ENCODE measurements at regions not wholly inside any gene's neighbourhood (a gene's known extent, or its start where the extent isn't known, plus 50 kb on each side); places are given as distances from the start of the nearest gene placed in this dataset.
"Not testable (repeated sequence)": the region's sequence is repeated elsewhere in the genome, so short reads cannot be mapped to it uniquely, and the experiment has no call there.

DNA sequence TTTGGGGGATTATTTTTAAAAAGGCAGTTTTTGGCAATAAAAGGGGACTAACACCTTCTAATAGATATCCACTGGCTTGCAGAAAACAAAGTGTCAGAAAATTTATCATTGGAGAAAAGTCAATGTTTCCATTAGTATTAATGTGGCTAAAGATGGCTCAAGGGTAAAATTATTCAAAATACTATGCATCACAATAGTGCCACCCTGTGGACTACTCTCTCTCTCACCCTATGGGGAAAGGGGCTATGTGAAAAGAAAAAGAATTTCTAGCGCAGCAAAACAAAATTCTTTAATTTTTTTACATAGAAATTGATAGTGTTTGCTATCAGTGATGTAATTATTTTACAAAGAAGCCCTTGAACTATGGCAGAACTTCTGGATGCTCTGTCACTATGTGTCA lies 856.5 kb downstream of the KCNJ18 start:
- TF ChIP-seq, protein P1, sequence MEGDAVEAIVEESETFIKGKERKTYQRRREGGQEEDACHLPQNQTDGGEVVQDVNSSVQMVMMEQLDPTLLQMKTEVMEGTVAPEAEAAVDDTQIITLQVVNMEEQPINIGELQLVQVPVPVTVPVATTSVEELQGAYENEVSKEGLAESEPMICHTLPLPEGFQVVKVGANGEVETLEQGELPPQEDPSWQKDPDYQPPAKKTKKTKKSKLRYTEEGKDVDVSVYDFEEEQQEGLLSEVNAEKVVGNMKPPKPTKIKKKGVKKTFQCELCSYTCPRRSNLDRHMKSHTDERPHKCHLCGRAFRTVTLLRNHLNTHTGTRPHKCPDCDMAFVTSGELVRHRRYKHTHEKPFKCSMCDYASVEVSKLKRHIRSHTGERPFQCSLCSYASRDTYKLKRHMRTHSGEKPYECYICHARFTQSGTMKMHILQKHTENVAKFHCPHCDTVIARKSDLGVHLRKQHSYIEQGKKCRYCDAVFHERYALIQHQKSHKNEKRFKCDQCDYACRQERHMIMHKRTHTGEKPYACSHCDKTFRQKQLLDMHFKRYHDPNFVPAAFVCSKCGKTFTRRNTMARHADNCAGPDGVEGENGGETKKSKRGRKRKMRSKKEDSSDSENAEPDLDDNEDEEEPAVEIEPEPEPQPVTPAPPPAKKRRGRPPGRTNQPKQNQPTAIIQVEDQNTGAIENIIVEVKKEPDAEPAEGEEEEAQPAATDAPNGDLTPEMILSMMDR (IDR thresholded peaks at IDR 0.05), result not testable (repeated sequence)
- TF ChIP-seq POLR2A (IDR thresholded peaks at IDR 0.05), result not testable (repeated sequence)

Data from adrenal gland (tissue), 5 donors.